Calu3 (cell line): ENCODE measurements at regions not wholly inside any gene's neighbourhood (a gene's known extent, or its start where the extent isn't known, plus 50 kb on each side); places are given as distances from the start of the nearest gene placed in this dataset.

Experiments used
- BruUV-seq: library from RNA; stranded (reverse); fragments of 400-500 nt; replicated peaks from 2 replicates; lab custom pipeline; 2021; lab: Mats Ljungman, UMichigan
- CTCF ChIA-PET: fragments of 300-600 bp; sonication (Branson Sonifier 250); formaldehyde crosslinking; loops from one replicate; lab custom pipeline; 2022; ENCODE audit warnings: antibody characterized with exemption; lab: Charles Lee
- DNase-seq: peaks from one replicate; pipeline ENCODE4 v3.0.0; 2022
- H3K27ac Mint-ChIP-seq: one replicate; pipeline ENCODE4 v1.8.0; 2022; ENCODE audit warnings: mixed read lengths; ENCODE audit not compliant: unreplicated experiment
- H3K27me3 Mint-ChIP-seq: one replicate; pipeline ENCODE4 v1.8.0; 2022; ENCODE audit warnings: mixed read lengths; ENCODE audit not compliant: unreplicated experiment
- H3K36me3 Mint-ChIP-seq: one replicate; pipeline ENCODE4 v1.8.0; 2022; ENCODE audit warnings: mild to moderate bottlenecking, moderate library complexity, mixed read lengths; ENCODE audit not compliant: insufficient read depth, unreplicated experiment
- H3K4me1 Mint-ChIP-seq: one replicate; pipeline ENCODE4 v1.8.0; 2022; ENCODE audit warnings: mild to moderate bottlenecking, low read depth, mixed read lengths; ENCODE audit not compliant: unreplicated experiment
- H3K4me3 Mint-ChIP-seq: one replicate; pipeline ENCODE4 v1.8.0; 2022; ENCODE audit warnings: mild to moderate bottlenecking, low read depth, moderate library complexity, mixed read lengths; ENCODE audit not compliant: unreplicated experiment
- H3K9me3 Mint-ChIP-seq: one replicate; pipeline ENCODE4 v1.8.0; 2022; ENCODE audit warnings: low read depth, mixed read lengths; ENCODE audit not compliant: unreplicated experiment
- intact Hi-C: fragments of 100-400 bp; cut with micrococcal nuclease; formaldehyde crosslinking; loops from one replicate; pipeline ENCODE4 v1.10.0; 2022; ENCODE audit not compliant: unreplicated experiment
- TF ChIP-seq, protein P1 (sequence below): fragments of 200-600 bp; IDR thresholded peaks from one replicate; pipeline ENCODE4 v1.8.0; 2022; ENCODE audit warnings: antibody characterized with exemption; ENCODE audit not compliant: unreplicated experiment

DNA sequence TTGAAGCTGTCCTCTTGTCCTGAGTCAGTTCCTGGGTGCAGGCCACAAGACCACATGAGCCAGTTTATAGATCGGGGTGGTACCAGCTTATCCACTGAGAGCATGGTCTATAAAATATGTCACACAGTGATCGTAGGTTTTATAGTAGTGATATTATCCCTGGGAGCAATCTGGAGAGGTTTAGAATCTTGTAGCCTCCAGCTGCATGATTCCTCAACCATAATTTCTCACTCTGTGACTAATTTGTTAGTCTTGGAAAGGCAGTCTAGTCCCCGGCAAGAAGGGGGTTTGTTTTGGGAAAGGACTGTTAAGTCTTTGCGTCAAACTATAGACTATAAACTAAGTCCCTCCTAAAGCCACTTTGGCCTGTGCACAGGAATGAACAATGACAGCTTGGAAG, 693.0 kb upstream of the CADM2 start:
- H3K4me1 Mint-ChIP-seq, result no peaks in the 10 kb centered on the region
- no peak overlapping the region for H3K4me3 Mint-ChIP-seq
- CTCF ChIA-PET, result no interaction called here
- BruUV-seq, result no TSS peak
- DNase-seq, result no peak
- H3K36me3 Mint-ChIP-seq, result no peaks in the 10 kb centered on the region
- TF ChIP-seq, protein P1, sequence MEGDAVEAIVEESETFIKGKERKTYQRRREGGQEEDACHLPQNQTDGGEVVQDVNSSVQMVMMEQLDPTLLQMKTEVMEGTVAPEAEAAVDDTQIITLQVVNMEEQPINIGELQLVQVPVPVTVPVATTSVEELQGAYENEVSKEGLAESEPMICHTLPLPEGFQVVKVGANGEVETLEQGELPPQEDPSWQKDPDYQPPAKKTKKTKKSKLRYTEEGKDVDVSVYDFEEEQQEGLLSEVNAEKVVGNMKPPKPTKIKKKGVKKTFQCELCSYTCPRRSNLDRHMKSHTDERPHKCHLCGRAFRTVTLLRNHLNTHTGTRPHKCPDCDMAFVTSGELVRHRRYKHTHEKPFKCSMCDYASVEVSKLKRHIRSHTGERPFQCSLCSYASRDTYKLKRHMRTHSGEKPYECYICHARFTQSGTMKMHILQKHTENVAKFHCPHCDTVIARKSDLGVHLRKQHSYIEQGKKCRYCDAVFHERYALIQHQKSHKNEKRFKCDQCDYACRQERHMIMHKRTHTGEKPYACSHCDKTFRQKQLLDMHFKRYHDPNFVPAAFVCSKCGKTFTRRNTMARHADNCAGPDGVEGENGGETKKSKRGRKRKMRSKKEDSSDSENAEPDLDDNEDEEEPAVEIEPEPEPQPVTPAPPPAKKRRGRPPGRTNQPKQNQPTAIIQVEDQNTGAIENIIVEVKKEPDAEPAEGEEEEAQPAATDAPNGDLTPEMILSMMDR, result no peak
- H3K9me3 Mint-ChIP-seq, result peaks cover 3% of the 10 kb centered on the region
- intact Hi-C loops, result no loop called here
- no peak overlapping the region for H3K27ac Mint-ChIP-seq
- H3K27me3 Mint-ChIP-seq, result no peaks in the 10 kb centered on the region

DNA sequence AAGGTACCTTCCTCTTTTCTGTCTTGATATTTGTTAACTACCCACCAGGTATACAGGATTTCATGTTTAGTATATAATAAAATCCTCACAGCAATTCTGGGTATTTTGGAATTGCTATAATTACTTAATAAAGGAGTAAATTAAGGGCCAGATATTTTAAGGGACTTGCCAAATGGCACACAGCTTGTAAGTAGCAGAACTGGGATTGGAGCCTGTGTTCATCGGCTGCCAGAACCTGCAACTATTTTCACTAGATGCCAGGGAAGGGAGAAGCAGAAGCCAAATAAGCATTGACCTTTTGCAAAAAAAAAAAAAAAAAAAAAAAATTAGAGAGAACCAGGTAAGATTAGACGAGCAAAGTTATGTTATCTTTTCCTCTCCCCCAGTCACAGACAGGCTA, 683.3 kb upstream of the CADM2 start:
- no peak overlapping the region for H3K4me3 Mint-ChIP-seq
- CTCF ChIA-PET, result no interaction called here
- BruUV-seq, result no TSS peak
- H3K27ac Mint-ChIP-seq, result no peak overlapping the region
- H3K36me3 Mint-ChIP-seq, result no peaks in the 10 kb centered on the region
- TF ChIP-seq, protein P1, result no peak
- DNase-seq, result no peak
- H3K27me3 Mint-ChIP-seq, result no peaks in the 10 kb centered on the region
- no peaks in the 10 kb centered on the region for H3K4me1 Mint-ChIP-seq
- H3K9me3 Mint-ChIP-seq, result no peaks in the 10 kb centered on the region
- intact Hi-C loops, result no loop called here

DNA sequence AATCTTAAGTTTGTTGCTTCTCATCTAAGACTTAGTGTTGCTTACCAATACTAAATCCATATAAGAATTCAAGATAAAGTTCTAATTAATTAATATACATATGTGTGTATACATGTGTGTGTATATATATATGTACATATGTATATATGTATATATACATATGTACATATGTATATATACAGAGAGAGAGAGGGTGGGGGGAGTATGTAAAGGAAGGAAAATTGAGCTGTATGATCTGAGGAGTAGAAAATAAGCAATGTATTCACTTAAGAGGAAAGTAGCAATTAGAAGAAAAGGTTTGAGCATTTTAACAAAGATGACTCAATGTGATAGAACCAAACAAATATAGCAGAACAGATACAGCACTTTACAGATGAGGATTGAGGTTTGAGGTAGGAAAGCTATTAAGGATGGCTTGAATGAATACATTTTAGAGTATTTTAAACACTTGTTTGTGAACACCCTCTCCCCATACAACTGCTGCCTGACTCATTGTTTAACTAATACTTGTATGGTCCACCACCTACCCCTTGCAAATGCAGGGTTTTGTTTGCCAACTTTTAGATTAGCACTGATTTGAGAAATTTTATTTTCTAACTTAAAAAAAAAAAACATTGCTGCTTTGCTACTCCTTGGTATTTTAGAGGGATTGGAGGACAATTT, 681.1 kb upstream of the CADM2 start:
- H3K36me3 Mint-ChIP-seq, result no peaks in the 10 kb centered on the region
- H3K27me3 Mint-ChIP-seq, result no peaks in the 10 kb centered on the region
- no peak overlapping the region for H3K4me3 Mint-ChIP-seq
- no peaks in the 10 kb centered on the region for H3K4me1 Mint-ChIP-seq
- BruUV-seq, result no TSS peak
- intact Hi-C loops, result no loop called here
- CTCF ChIA-PET, result no interaction called here
- H3K27ac Mint-ChIP-seq, result no peak overlapping the region
- DNase-seq, result no peak
- H3K9me3 Mint-ChIP-seq, result no peaks in the 10 kb centered on the region
- TF ChIP-seq, protein P1, result no peak

DNA sequence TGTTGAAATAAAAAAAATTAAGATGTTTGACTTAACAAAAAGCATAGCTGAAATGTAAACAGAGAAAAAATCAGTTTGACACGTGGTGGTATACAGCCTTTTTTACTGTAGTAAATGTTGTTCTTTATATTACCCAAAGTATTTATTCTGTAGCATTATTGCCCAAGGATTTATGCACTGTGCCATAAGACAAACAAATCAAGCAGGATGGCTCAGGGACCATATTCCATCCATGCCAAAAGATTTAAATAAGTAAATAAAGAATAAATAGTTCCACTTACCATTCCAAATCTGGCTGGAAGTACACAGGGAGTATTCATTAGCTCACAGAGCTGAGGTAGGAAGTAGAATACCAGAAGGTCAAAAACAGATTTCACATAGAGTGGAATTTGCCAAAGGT, 666.7 kb upstream of the CADM2 start:
- no peak overlapping the region for H3K4me3 Mint-ChIP-seq
- intact Hi-C loops, result no loop called here
- H3K4me1 Mint-ChIP-seq, result peaks cover 15% of the 10 kb centered on the region
- no peaks in the 10 kb centered on the region for H3K36me3 Mint-ChIP-seq
- H3K27ac Mint-ChIP-seq, result no peak overlapping the region
- DNase-seq, result no peak
- H3K9me3 Mint-ChIP-seq, result no peaks in the 10 kb centered on the region
- no peaks in the 10 kb centered on the region for H3K27me3 Mint-ChIP-seq
- CTCF ChIA-PET, result no interaction called here
- no TSS peak for BruUV-seq
- TF ChIP-seq, protein P1, result no peak
